ENCODE measurements at regions not wholly inside any gene's neighbourhood (a gene's known extent, or its start where the extent isn't known, plus 50 kb on each side); places are given as distances from the start of the nearest gene placed in this dataset.

DNA sequence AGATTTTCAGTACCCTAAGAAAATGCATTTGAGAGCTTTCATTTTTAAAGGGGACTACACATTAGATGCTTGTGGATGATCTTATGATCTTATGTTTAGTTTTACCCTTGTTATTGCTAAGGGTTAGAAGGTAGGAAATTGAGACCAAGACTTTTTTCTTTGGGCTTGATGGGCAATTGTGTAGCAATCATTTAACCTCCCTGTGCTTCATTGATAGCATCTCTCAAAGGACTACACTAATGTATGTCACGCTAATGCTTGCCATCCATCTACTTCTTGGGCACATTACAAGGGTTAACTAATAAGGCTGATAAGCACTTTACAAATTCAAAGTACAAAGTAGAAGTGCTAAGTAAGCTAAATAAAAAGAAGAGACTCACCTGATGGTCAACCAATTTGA lies 189.3 kb upstream of the LRP1B start:
- Histone ChIP-seq H3K27ac (ENCODE audit: low read length) (no peak overlapping the region), H3K36me3 (ENCODE audit: control insufficient read depth, low read depth, low read length) (no peaks in the 10 kb centered on the region), H3K27me3 (ENCODE audit: control insufficient read depth, insufficient read depth, low read length) (no peaks in the 10 kb centered on the region), H3K9ac (ENCODE audit: low read length) (no peak overlapping the region), H3K9me3 (ENCODE audit: control insufficient read depth, low read depth, low read length) (no peaks in the 10 kb centered on the region), H3K4me1 (ENCODE audit: control insufficient read depth, low read depth, low read length) (no peaks in the 10 kb centered on the region), H3K4me3 (ENCODE audit: low read length) (no peak overlapping the region)

DNA sequence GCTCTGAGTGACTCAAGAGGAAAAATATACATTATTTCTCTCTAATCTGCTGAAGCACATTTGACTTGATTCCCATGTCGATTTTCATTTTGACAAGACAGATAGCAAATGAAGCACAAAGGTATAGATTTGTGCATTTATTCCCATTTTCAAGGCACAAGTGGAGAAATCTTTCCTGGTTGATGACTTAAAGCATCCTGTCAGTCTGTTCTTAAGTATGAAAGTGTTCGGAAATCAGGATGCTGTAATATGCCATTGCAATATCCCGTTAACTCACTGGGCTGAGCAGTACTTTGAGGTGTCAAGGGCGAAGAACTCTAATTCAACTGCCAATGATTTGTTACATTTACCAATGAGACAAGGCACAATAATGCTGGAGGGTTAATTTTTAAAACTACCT lies 185.2 kb upstream of the LRP1B start:
- Histone ChIP-seq H3K9ac (ENCODE audit: low read length) (no peak overlapping the region), H3K4me1 (ENCODE audit: control insufficient read depth, low read depth, low read length) (no peaks in the 10 kb centered on the region), H3K27ac (ENCODE audit: low read length) (no peak overlapping the region), H3K4me3 (ENCODE audit: low read length) (no peak overlapping the region), H3K36me3 (ENCODE audit: control insufficient read depth, low read depth, low read length) (no peaks in the 10 kb centered on the region), H3K27me3 (ENCODE audit: control insufficient read depth, insufficient read depth, low read length) (no peaks in the 10 kb centered on the region), H3K9me3 (ENCODE audit: control insufficient read depth, low read depth, low read length) (peaks cover 3% of the 10 kb centered on the region)

DNA sequence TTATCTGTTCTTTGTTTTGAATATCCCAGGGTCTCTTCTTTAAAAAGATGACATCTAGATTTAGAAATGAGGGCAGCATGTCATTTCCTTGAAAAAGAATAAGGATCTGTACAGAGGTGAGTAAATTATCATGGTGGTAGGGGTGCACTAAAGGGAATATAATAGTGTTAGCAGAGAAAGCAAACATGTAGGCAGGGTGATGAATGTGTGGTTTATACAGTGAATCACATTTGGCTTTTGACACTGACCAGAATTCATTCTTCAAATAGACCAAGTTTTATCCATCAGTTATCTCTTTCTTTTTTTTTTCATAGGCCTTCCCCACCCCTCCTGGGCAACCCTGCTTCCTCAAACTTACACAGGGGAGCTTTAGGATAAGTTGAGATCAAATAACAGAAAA lies 184.5 kb upstream of the LRP1B start:
- H3K9me3 ChIP-seq (ENCODE audit: control insufficient read depth, low read depth, low read length): peaks cover 10% of the 10 kb centered on the region
- H3K36me3 ChIP-seq (ENCODE audit: control insufficient read depth, low read depth, low read length): no peaks in the 10 kb centered on the region
- H3K9ac ChIP-seq (ENCODE audit: low read length): no peak overlapping the region
- no peaks in the 10 kb centered on the region for H3K27me3 ChIP-seq (ENCODE audit: control insufficient read depth, insufficient read depth, low read length)
- no peak overlapping the region for H3K4me3 ChIP-seq (ENCODE audit: low read length)
- no peaks in the 10 kb centered on the region for H3K4me1 ChIP-seq (ENCODE audit: control insufficient read depth, low read depth, low read length)
- no peak overlapping the region for H3K27ac ChIP-seq (ENCODE audit: low read length)

DNA sequence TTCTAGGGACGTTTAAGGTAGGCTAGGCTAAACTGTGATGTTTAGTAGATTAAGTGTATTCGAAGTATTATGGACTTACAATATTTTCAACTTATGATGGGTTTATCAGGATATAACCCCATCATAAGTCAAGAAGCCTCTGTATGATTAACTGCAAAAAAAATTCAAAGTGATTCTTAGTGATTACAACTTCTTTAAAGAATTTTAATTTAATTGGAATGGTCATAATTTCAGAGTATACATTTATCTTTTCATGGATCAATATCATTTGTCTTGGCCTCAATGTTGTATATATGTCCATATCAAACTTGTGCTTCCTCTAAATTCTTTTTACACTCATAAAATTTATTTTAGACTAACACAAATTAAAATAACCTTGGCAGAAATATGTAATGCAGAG lies 183.3 kb upstream of the LRP1B start:
- Histone ChIP-seq H3K9ac (ENCODE audit: low read length) (no peak overlapping the region), H3K27me3 (ENCODE audit: control insufficient read depth, insufficient read depth, low read length) (no peaks in the 10 kb centered on the region), H3K4me1 (ENCODE audit: control insufficient read depth, low read depth, low read length) (no peaks in the 10 kb centered on the region)

DNA sequence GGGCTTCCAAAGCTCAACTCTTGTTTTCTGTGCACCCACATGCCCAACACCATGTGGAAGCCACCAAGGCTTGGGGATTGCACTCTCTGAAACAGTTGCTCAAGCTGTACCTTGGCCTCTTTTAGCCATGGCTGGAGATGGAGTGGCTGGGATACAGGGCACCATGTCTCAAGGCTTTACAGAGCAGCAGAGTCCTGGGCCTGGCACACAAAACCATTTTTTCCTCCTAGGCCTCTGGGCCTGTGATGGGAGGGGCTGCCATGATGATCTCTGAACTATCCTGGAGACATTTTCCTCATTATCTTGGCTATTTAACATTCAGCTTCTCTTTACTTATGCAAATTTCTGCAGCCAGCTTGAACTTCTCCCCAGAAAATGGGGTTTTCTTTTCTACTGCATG lies 179.7 kb upstream of the LRP1B start:
- Histone ChIP-seq H3K27ac (ENCODE audit: low read length) (no peak overlapping the region), H3K4me3 (ENCODE audit: low read length) (no peak overlapping the region), H3K4me1 (ENCODE audit: control insufficient read depth, low read depth, low read length) (no peaks in the 10 kb centered on the region), H3K36me3 (ENCODE audit: control insufficient read depth, low read depth, low read length) (no peaks in the 10 kb centered on the region), H3K9me3 (ENCODE audit: control insufficient read depth, low read depth, low read length) (peaks cover 18% of the 10 kb centered on the region), H3K9ac (ENCODE audit: low read length) (no peak overlapping the region), H3K27me3 (ENCODE audit: control insufficient read depth, insufficient read depth, low read length) (no peaks in the 10 kb centered on the region)

More for the DNA sequence above, 183.3 kb upstream of the LRP1B start:
- no peaks in the 10 kb centered on the region for H3K36me3 ChIP-seq (ENCODE audit: control insufficient read depth, low read depth, low read length)
- no peak overlapping the region for H3K4me3 ChIP-seq (ENCODE audit: low read length)
- H3K9me3 ChIP-seq (ENCODE audit: control insufficient read depth, low read depth, low read length): peaks cover 18% of the 10 kb centered on the region
- no peak overlapping the region for H3K27ac ChIP-seq (ENCODE audit: low read length)

GRCh38 chr2:142308744-142309143 lies 177.9 kb upstream of the LRP1B start:
- H3K4me3 ChIP-seq (ENCODE audit: low read length): no peak overlapping the region
- H3K36me3 ChIP-seq (ENCODE audit: control insufficient read depth, low read depth, low read length): no peaks in the 10 kb centered on the region
- H3K27ac ChIP-seq (ENCODE audit: low read length): no peak overlapping the region
- H3K27me3 ChIP-seq (ENCODE audit: control insufficient read depth, insufficient read depth, low read length): no peaks in the 10 kb centered on the region
- H3K4me1 ChIP-seq (ENCODE audit: control insufficient read depth, low read depth, low read length): no peaks in the 10 kb centered on the region
- H3K9me3 ChIP-seq (ENCODE audit: control insufficient read depth, low read depth, low read length): peaks cover 18% of the 10 kb centered on the region
- no peak overlapping the region for H3K9ac ChIP-seq (ENCODE audit: low read length)

DNA sequence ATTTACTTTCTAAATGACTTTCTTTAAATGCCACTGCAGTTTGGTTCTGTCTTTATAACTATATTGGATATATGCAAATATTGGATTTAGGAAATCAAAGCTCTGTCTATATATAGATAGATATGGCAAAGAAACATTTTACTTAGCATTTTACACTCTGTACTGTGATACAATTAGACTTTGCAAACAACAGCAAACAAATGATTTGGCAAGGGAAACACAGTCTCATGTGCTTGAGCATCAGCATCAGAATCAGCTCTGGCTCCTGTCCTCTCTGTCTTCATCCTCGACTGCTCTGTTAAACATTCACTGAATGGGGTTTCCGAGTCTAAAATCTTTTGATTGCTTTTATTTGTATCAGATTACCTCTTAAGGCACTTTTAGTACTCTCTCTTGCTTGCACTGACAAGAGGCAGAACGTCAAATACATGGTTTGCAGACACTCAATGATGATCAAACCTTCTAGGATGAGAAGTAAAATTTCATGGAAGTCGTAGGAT lies 176.8 kb upstream of the LRP1B start:
- H3K36me3 ChIP-seq (ENCODE audit: control insufficient read depth, low read depth, low read length): no peaks in the 10 kb centered on the region
- no peaks in the 10 kb centered on the region for H3K4me1 ChIP-seq (ENCODE audit: control insufficient read depth, low read depth, low read length)
- no peak overlapping the region for H3K27ac ChIP-seq (ENCODE audit: low read length)
- no peak overlapping the region for H3K4me3 ChIP-seq (ENCODE audit: low read length)
- no peaks in the 10 kb centered on the region for H3K27me3 ChIP-seq (ENCODE audit: control insufficient read depth, insufficient read depth, low read length)
- H3K9ac ChIP-seq (ENCODE audit: low read length): no peak overlapping the region
- peaks cover 18% of the 10 kb centered on the region for H3K9me3 ChIP-seq (ENCODE audit: control insufficient read depth, low read depth, low read length)

GRCh38 chr2:142307086-142307485 lies 176.3 kb upstream of the LRP1B start:
- H3K9me3 ChIP-seq (ENCODE audit: control insufficient read depth, low read depth, low read length): peaks cover 15% of the 10 kb centered on the region
- H3K27ac ChIP-seq (ENCODE audit: low read length): no peak overlapping the region

DNA sequence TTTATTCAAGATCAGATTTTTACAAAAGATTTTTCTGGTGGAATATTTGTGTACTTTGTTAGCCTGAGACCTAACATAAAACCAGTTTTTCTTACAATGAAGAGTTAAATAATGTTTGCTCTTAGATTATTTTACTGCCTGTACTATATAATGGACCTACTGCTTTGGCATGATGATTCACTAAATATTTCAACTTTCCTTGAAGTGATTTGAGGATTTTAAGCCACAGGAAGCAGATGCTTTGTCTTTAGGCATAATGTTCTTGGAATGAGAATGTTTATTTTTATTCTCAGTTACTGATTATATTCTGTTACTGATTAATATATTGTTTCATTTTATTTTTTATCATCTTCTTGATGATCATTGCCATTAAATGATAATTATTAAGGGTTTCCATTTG lies 175.3 kb upstream of the LRP1B start:
- Histone ChIP-seq H3K4me3 (ENCODE audit: low read length) (no peak overlapping the region), H3K4me1 (ENCODE audit: control insufficient read depth, low read depth, low read length) (no peaks in the 10 kb centered on the region), H3K27ac (ENCODE audit: low read length) (no peak overlapping the region), H3K27me3 (ENCODE audit: control insufficient read depth, insufficient read depth, low read length) (no peaks in the 10 kb centered on the region), H3K9ac (ENCODE audit: low read length) (no peak overlapping the region), H3K9me3 (ENCODE audit: control insufficient read depth, low read depth, low read length) (peaks cover 15% of the 10 kb centered on the region), H3K36me3 (ENCODE audit: control insufficient read depth, low read depth, low read length) (no peaks in the 10 kb centered on the region)

More at GRCh38 chr2:142307086-142307485, 176.3 kb upstream of the LRP1B start:
- H3K9ac ChIP-seq (ENCODE audit: low read length): no peak overlapping the region
- no peak overlapping the region for H3K4me3 ChIP-seq (ENCODE audit: low read length)
- H3K36me3 ChIP-seq (ENCODE audit: control insufficient read depth, low read depth, low read length): no peaks in the 10 kb centered on the region
- H3K27me3 ChIP-seq (ENCODE audit: control insufficient read depth, insufficient read depth, low read length): no peaks in the 10 kb centered on the region
- H3K4me1 ChIP-seq (ENCODE audit: control insufficient read depth, low read depth, low read length): no peaks in the 10 kb centered on the region

DNA sequence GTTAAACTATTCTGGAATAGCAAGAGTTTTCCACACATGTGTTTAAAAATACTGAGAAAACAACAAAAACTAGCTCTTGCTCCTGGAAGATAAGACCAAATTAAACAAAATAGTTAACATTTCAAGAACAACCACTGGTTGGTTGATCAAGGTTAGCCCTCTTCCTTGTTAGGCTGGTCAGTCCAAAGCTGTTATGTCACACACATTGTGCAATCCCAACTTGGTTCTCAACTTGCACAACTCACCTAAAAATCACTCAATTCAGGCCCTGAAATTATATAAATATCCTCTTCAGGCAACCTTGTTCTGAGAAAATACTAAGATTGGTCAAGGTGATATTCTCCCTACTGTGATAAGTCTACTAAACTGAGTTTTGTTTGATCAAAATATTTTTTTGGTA lies 169.7 kb upstream of the LRP1B start:
- Histone ChIP-seq H3K9me3 (ENCODE audit: control insufficient read depth, low read depth, low read length) (no peaks in the 10 kb centered on the region), H3K4me1 (ENCODE audit: control insufficient read depth, low read depth, low read length) (no peaks in the 10 kb centered on the region), H3K27me3 (ENCODE audit: control insufficient read depth, insufficient read depth, low read length) (no peaks in the 10 kb centered on the region), H3K36me3 (ENCODE audit: control insufficient read depth, low read depth, low read length) (no peaks in the 10 kb centered on the region), H3K27ac (ENCODE audit: low read length) (no peak overlapping the region), H3K9ac (ENCODE audit: low read length) (no peak overlapping the region), H3K4me3 (ENCODE audit: low read length) (no peak overlapping the region)

- Histone ChIP-seq H3K27ac (ENCODE audit: low read length) (no peak overlapping the region), H3K36me3 (ENCODE audit: control insufficient read depth, low read depth, low read length) (no peaks in the 10 kb centered on the region), H3K27me3 (ENCODE audit: control insufficient read depth, insufficient read depth, low read length) (no peaks in the 10 kb centered on the region), H3K9me3 (ENCODE audit: control insufficient read depth, low read depth, low read length) (no peaks in the 10 kb centered on the region), H3K4me3 (ENCODE audit: low read length) (no peak overlapping the region), H3K4me1 (ENCODE audit: control insufficient read depth, low read depth, low read length) (no peaks in the 10 kb centered on the region), H3K9ac (ENCODE audit: low read length) (no peak overlapping the region)
Observed at GRCh38 chr2:142299021-142299420, 168.2 kb upstream of the LRP1B start.

GRCh38 chr2:142294225-142294624 lies 163.4 kb upstream of the LRP1B start:
- Histone ChIP-seq H3K9ac (ENCODE audit: low read length) (no peak overlapping the region), H3K4me1 (ENCODE audit: control insufficient read depth, low read depth, low read length) (no peaks in the 10 kb centered on the region), H3K4me3 (ENCODE audit: low read length) (no peak overlapping the region), H3K27ac (ENCODE audit: low read length) (no peak overlapping the region), H3K9me3 (ENCODE audit: control insufficient read depth, low read depth, low read length) (no peaks in the 10 kb centered on the region), H3K36me3 (ENCODE audit: control insufficient read depth, low read depth, low read length) (no peaks in the 10 kb centered on the region), H3K27me3 (ENCODE audit: control insufficient read depth, insufficient read depth, low read length) (no peaks in the 10 kb centered on the region)

Measured in iPS-18a (cell line).